HCT116 (cell line): ENCODE measurements at regions not wholly inside any gene's neighbourhood (a gene's known extent, or its start where the extent isn't known, plus 50 kb on each side); places are given as distances from the start of the nearest gene placed in this dataset.

Experiments
- ATAC-seq: fragments of 200-7000 bp; cut with Tn5 transposase; 2 replicates; pipeline ENCODE4 v1.9.1; 2020; ENCODE audit warnings: mild to moderate bottlenecking, moderate library complexity
- BruUV-seq: library from RNA; stranded (reverse); fragments of 400-500 nt; replicated peaks from 2 replicates; lab custom pipeline; 2021; lab: Mats Ljungman, UMichigan
- CTCF ChIA-PET: fragments of 300-600 bp; sonication (Branson Sonifier 250); formaldehyde crosslinking; loops from one replicate; lab custom pipeline; 2021; ENCODE audit warnings: antibody characterized with exemption; lab: Charles Lee
- POLR2A ChIA-PET: fragments of 300-600, 350-600 bp; sonication (Branson Sonifier 250); formaldehyde crosslinking; loops from one replicate; lab custom pipeline; 2021; ENCODE audit warnings: antibody characterized with exemption; lab: Charles Lee
- RAD21 ChIA-PET, 2 experiments: fragments of 300-600 bp; sonication (Branson Sonifier 250); formaldehyde crosslinking; loops; one replicate each; lab custom pipeline; 2023; ENCODE audit warnings: low total read pairs in 2 of 2; ENCODE audit not compliant: uncharacterized antibody in 2 of 2, unreplicated experiment in 2 of 2, low non-redundant PET in 1 of 2; lab: Charles Lee
- DNase-seq: peaks from one replicate; pipeline ENCODE4 v3.0.0-alpha.2; 2010; ENCODE audit warnings: low read depth, low spot score
- H2AFZ ChIP-seq: fragments of 200-600 bp; shearing (Covaris generic), sonication (generic); 2 replicates; pipeline ENCODE4 v1.6.1; 2017; ENCODE audit warnings: low read depth, mixed run types, mixed read lengths, antibody characterized with exemption, low read length; ENCODE audit not compliant: poor library complexity, severe bottlenecking
- H3K27ac ChIP-seq: 2 replicates; pipeline ENCODE4 v1.5.1; 2012; ENCODE audit warnings: low read depth, low read length
- H3K27me3 ChIP-seq: fragments of 200-600 bp; sonication (generic); 2 replicates; pipeline ENCODE4 v1.6.1; 2016; ENCODE audit warnings: mixed run types, low read length, mixed read lengths; ENCODE audit not compliant: insufficient read depth
- H3K36me3 ChIP-seq, 2 experiments: fragments of 200-500 bp in 1 of 2; fragments of 200-600 bp in 1 of 2; sonication (Bioruptor generic) in 1 of 2; sonication (generic) in 1 of 2; 2 replicates each; pipeline versions ENCODE4 v1.5.1 to v1.6.1; 2014 to 2016; ENCODE audit warnings: low read length in 2 of 2, inconsistent platforms in 1 of 2, mixed read lengths in 1 of 2, mixed run types in 1 of 2; ENCODE audit not compliant: insufficient read depth in 2 of 2, control insufficient read depth in 1 of 2
- H3K4me1 ChIP-seq, 2 experiments: fragments of 200-600 bp in 1 of 2; sonication (generic) in 1 of 2; 2 replicates each; pipeline versions ENCODE4 v1.5.1 to v1.6.1; 2012 to 2017; ENCODE audit warnings: low read length in 2 of 2, inconsistent platforms in 1 of 2, mild to moderate bottlenecking in 1 of 2, mixed read lengths in 1 of 2, mixed run types in 1 of 2, moderate library complexity in 1 of 2; ENCODE audit not compliant: insufficient read depth in 2 of 2, control insufficient read depth in 1 of 2
- H3K4me2 ChIP-seq: fragments of 200-600 bp; sonication (generic); 2 replicates; pipeline ENCODE4 v1.6.1; 2017; ENCODE audit warnings: mixed run types, low read length, mixed read lengths
- H3K4me3 ChIP-seq, 2 experiments: fragments of 200-600 bp in 1 of 2; sonication (generic) in 1 of 2; replicated peaks in 1 of 2; 2 replicates each; pipeline ENCODE4 v1.5.1; 2011 to 2016; ENCODE audit warnings: low read length in 2 of 2, control low read depth in 1 of 2, low read depth in 1 of 2, mild to moderate bottlenecking in 1 of 2, mixed read lengths in 1 of 2, mixed run types in 1 of 2
- H3K79me2 ChIP-seq: fragments of 200-600 bp; sonication (generic); 2 replicates; pipeline ENCODE4 v1.6.1; 2017; ENCODE audit warnings: mild to moderate bottlenecking, mixed run types, low read length, moderate library complexity, mixed read lengths; ENCODE audit not compliant: insufficient read depth
- H3K9ac ChIP-seq: fragments of 200-600 bp; sonication (generic); 2 replicates; pipeline ENCODE4 v1.6.1; 2016; ENCODE audit warnings: low read length, mixed read lengths
- H3K9me2 ChIP-seq: fragments of 200-600 bp; sonication (generic), shearing (Covaris generic); 2 replicates; pipeline ENCODE4 v1.6.1; 2017; ENCODE audit warnings: mixed run types, mild to moderate bottlenecking, moderate library complexity; ENCODE audit not compliant: insufficient read depth
- H3K9me3 ChIP-seq, 2 experiments: fragments of 200-500 bp in 1 of 2; fragments of 200-600 bp in 1 of 2; sonication (Bioruptor generic) in 1 of 2; sonication (generic) in 1 of 2; 2 replicates each; pipeline ENCODE4 v1.6.1; 2014 to 2017; ENCODE audit warnings: low read length in 2 of 2, mixed read lengths in 2 of 2, inconsistent platforms in 1 of 2, low read depth in 1 of 2, mild to moderate bottlenecking in 1 of 2, mixed run types in 1 of 2, moderate library complexity in 1 of 2; ENCODE audit not compliant: control insufficient read depth in 1 of 2, insufficient read depth in 1 of 2
- H4K20me1 ChIP-seq: fragments of 200-600 bp; sonication (generic), shearing (Covaris generic); 2 replicates; pipeline ENCODE4 v1.6.1; 2017; ENCODE audit warnings: mixed run types, mild to moderate bottlenecking, moderate library complexity; ENCODE audit not compliant: insufficient read depth
- CBX3 ChIP-seq: IDR thresholded peaks from 2 replicates; pipeline ENCODE4 v1.6.1; 2012; ENCODE audit warnings: low read depth
- EZH2phosphoT487 ChIP-seq: fragments of 200-600 bp; IDR thresholded peaks from 2 replicates; pipeline ENCODE4 v1.6.1; 2018; ENCODE audit warnings: antibody characterized with exemption, borderline replicate concordance
- FOSL1 ChIP-seq: IDR thresholded peaks from 2 replicates; pipeline ENCODE4 v1.6.1; 2012; ENCODE audit warnings: low read depth
- JUND ChIP-seq: IDR thresholded peaks from 2 replicates; pipeline ENCODE4 v1.6.1; 2012
- POLR2A ChIP-seq: IDR thresholded peaks from 2 replicates; pipeline ENCODE4 v1.7.0; 2011; ENCODE audit warnings: borderline replicate concordance; ENCODE audit not compliant: insufficient read depth, insufficient read length; ENCODE audit errors: extremely low read depth
- POLR2AphosphoS5 ChIP-seq: IDR thresholded peaks from 2 replicates; pipeline ENCODE4 v1.6.1; 2011; ENCODE audit warnings: mild to moderate bottlenecking, low read depth, low read length, moderate library complexity
- SIN3A ChIP-seq: IDR thresholded peaks from 2 replicates; pipeline ENCODE4 v1.6.1; 2012; ENCODE audit warnings: low read depth
- SP1 ChIP-seq: IDR thresholded peaks from 2 replicates; pipeline ENCODE4 v1.6.1; 2012; ENCODE audit warnings: low read depth
- TCF7L2 ChIP-seq: IDR thresholded peaks from 2 replicates; pipeline ENCODE4 v1.7.0; 2011; ENCODE audit warnings: borderline replicate concordance, inconsistent platforms; ENCODE audit not compliant: insufficient read depth, insufficient read length; ENCODE audit errors: extremely low read depth
- ZFX ChIP-seq: fragments of 450-650 bp; IDR thresholded peaks from 2 replicates; pipeline ENCODE4 v1.6.1; 2017
- intact Hi-C: fragments of 100-400 bp; cut with micrococcal nuclease; formaldehyde crosslinking; loops from 2 replicates; pipeline ENCODE4 v1.10.0; 2022
- TF ChIP-seq, protein P1 (sequence below): IDR thresholded peaks from 2 replicates; pipeline ENCODE4 v1.6.1; 2012; ENCODE audit warnings: low read depth
- TF ChIP-seq, protein P2 (sequence below): IDR thresholded peaks from 2 replicates; pipeline ENCODE4 v1.6.1; 2011; ENCODE audit warnings: mild to moderate bottlenecking, low read length, moderate library complexity; ENCODE audit not compliant: insufficient replicate concordance; ENCODE audit errors: extremely low read depth
- TF ChIP-seq, protein P3 (sequence below): IDR thresholded peaks from 2 replicates; pipeline ENCODE4 v1.6.1; 2012
- TF ChIP-seq, protein P4 (sequence below): IDR thresholded peaks from 2 replicates; pipeline ENCODE4 v1.6.1; 2012
- TF ChIP-seq, protein P5 (sequence below), 3 experiments: fragments of 200-600 bp in 1 of 3; sonication (generic) in 1 of 3; IDR thresholded peaks in 2 of 3; conservative IDR thresholded peaks in 1 of 3; 2 replicates each; pipeline ENCODE4 v1.5.1; 2012 to 2017; ENCODE audit warnings: low read depth in 2 of 3, low read length in 2 of 3, antibody characterized with exemption in 1 of 3, borderline replicate concordance in 1 of 3, control low read depth in 1 of 3, mild to moderate bottlenecking in 1 of 3, mixed read lengths in 1 of 3, mixed run types in 1 of 3, moderate library complexity in 1 of 3; ENCODE audit not compliant: insufficient read depth in 1 of 3

DNA sequence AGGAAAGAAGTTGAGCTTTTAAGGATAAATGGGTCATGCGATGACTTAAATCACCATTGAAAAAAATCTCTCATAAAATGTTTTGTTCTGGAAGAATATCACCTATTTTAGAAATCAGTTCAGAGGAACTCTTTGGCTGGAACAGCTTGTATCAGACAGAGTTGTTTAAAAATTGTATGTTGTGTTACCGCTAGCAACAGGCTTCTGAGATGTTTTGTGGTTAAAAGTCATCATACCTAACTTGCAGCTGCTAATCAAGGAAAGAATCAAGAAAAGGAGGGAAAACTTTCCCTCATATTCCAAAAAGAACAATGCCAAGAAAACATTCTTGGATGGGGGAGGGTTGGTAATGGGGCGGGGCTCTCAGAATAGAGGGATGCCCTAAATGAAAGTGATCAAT is 220.7 kb upstream of the CITED2 start:
- H3K9me3 ChIP-seq: no peaks in the 10 kb centered on the region
- RAD21 ChIA-PET: no interaction called here
- 0 out of 2 replicates have a peak, but pooled peaks cover 3% of the 10 kb centered on the region for H3K9me2 ChIP-seq
- no peak overlapping the region for H3K4me2 ChIP-seq
- H3K4me1 ChIP-seq: peaks cover 0 to 6% of the 10 kb centered on the region in 2 experiments; a peak in 2 of 4 replicates
- intact Hi-C loops: no loop called here
- H3K9ac ChIP-seq: no peak overlapping the region
- H3K79me2 ChIP-seq: no peaks in the 10 kb centered on the region
- TF ChIP-seq, protein P1, sequence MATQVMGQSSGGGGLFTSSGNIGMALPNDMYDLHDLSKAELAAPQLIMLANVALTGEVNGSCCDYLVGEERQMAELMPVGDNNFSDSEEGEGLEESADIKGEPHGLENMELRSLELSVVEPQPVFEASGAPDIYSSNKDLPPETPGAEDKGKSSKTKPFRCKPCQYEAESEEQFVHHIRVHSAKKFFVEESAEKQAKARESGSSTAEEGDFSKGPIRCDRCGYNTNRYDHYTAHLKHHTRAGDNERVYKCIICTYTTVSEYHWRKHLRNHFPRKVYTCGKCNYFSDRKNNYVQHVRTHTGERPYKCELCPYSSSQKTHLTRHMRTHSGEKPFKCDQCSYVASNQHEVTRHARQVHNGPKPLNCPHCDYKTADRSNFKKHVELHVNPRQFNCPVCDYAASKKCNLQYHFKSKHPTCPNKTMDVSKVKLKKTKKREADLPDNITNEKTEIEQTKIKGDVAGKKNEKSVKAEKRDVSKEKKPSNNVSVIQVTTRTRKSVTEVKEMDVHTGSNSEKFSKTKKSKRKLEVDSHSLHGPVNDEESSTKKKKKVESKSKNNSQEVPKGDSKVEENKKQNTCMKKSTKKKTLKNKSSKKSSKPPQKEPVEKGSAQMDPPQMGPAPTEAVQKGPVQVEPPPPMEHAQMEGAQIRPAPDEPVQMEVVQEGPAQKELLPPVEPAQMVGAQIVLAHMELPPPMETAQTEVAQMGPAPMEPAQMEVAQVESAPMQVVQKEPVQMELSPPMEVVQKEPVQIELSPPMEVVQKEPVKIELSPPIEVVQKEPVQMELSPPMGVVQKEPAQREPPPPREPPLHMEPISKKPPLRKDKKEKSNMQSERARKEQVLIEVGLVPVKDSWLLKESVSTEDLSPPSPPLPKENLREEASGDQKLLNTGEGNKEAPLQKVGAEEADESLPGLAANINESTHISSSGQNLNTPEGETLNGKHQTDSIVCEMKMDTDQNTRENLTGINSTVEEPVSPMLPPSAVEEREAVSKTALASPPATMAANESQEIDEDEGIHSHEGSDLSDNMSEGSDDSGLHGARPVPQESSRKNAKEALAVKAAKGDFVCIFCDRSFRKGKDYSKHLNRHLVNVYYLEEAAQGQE: no peak
- no peak for TF ChIP-seq SIN3A
- no peak for TF ChIP-seq POLR2A
- no peak for TF ChIP-seq POLR2AphosphoS5
- TF ChIP-seq, protein P2, sequence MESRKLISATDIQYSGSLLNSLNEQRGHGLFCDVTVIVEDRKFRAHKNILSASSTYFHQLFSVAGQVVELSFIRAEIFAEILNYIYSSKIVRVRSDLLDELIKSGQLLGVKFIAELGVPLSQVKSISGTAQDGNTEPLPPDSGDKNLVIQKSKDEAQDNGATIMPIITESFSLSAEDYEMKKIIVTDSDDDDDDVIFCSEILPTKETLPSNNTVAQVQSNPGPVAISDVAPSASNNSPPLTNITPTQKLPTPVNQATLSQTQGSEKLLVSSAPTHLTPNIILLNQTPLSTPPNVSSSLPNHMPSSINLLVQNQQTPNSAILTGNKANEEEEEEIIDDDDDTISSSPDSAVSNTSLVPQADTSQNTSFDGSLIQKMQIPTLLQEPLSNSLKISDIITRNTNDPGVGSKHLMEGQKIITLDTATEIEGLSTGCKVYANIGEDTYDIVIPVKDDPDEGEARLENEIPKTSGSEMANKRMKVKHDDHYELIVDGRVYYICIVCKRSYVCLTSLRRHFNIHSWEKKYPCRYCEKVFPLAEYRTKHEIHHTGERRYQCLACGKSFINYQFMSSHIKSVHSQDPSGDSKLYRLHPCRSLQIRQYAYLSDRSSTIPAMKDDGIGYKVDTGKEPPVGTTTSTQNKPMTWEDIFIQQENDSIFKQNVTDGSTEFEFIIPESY: no peak
- no peak for TF ChIP-seq ZFX
- TF ChIP-seq JUND: no peak
- TF ChIP-seq, protein P3, sequence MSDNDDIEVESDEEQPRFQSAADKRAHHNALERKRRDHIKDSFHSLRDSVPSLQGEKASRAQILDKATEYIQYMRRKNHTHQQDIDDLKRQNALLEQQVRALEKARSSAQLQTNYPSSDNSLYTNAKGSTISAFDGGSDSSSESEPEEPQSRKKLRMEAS: no peak
- TF ChIP-seq, protein P4, sequence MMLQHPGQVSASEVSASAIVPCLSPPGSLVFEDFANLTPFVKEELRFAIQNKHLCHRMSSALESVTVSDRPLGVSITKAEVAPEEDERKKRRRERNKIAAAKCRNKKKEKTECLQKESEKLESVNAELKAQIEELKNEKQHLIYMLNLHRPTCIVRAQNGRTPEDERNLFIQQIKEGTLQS: no peak
- TF ChIP-seq FOSL1: no peak
- TF ChIP-seq, protein P5, sequence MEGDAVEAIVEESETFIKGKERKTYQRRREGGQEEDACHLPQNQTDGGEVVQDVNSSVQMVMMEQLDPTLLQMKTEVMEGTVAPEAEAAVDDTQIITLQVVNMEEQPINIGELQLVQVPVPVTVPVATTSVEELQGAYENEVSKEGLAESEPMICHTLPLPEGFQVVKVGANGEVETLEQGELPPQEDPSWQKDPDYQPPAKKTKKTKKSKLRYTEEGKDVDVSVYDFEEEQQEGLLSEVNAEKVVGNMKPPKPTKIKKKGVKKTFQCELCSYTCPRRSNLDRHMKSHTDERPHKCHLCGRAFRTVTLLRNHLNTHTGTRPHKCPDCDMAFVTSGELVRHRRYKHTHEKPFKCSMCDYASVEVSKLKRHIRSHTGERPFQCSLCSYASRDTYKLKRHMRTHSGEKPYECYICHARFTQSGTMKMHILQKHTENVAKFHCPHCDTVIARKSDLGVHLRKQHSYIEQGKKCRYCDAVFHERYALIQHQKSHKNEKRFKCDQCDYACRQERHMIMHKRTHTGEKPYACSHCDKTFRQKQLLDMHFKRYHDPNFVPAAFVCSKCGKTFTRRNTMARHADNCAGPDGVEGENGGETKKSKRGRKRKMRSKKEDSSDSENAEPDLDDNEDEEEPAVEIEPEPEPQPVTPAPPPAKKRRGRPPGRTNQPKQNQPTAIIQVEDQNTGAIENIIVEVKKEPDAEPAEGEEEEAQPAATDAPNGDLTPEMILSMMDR (IDR thresholded peaks at IDR 0.05 in 2 of 3, conservative IDR thresholded peaks at IDR 0.05 in 1 of 3; ENCODE audit: borderline replicate concordance in 1 of 3, insufficient read depth in 1 of 3, low read depth in 2 of 3, low read length in 2 of 3): no peak
- no peak for TF ChIP-seq EZH2phosphoT487
- TF ChIP-seq CBX3: no peak
- TF ChIP-seq SP1: no peak
- no peak for TF ChIP-seq TCF7L2
- H3K27me3 ChIP-seq: no peaks in the 10 kb centered on the region
- H3K27ac ChIP-seq: no peak overlapping the region
- POLR2A ChIA-PET: interaction anchor here (1.5 kb wide), 1 partner anchor 220 kb away, joined by 5 read pairs; the partner anchor contains the start of gene CITED2
- CTCF ChIA-PET: no interaction called here
- no peak for ATAC-seq
- H3K36me3 ChIP-seq: no peaks in the 10 kb centered on the region
- H2AFZ ChIP-seq: no peak overlapping the region
- DNase-seq: no peak
- H3K4me3 ChIP-seq: no peak overlapping the region
- H4K20me1 ChIP-seq: no peaks in the 10 kb centered on the region
- no TSS peak for BruUV-seq
